ENCODE measurements at regions not wholly inside any gene's neighbourhood (a gene's known extent, or its start where the extent isn't known, plus 50 kb on each side); places are given as distances from the start of the nearest gene placed in this dataset.

DNA sequence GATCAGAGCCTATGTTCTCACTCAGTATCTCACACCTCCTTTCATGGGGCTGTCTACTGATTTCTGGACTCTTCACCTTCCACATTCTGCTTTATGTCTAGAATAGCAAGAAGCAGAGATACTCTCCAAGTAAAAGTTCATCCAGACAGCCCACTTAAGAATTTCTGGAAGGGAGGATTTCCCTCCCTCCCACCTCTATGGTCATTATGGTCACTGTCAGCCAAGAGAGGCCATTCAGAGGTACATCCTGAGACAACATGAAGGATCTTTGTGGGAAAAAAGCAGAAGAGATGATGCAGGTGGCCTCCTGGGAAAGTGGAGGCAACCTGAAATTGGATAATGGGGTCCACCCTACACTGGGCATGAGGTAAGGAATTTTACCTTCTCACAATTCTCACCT lies 179.5 kb upstream of the ZNF462 start:
- TF ChIP-seq SIN3A (IDR thresholded peaks at IDR 0.05; ENCODE audit: borderline replicate concordance, insufficient read depth, low read length) (no peak), POLR2AphosphoS5 (IDR thresholded peaks at IDR 0.05; ENCODE audit: low read depth, low read length) (no peak)
- TF ChIP-seq, protein P1, sequence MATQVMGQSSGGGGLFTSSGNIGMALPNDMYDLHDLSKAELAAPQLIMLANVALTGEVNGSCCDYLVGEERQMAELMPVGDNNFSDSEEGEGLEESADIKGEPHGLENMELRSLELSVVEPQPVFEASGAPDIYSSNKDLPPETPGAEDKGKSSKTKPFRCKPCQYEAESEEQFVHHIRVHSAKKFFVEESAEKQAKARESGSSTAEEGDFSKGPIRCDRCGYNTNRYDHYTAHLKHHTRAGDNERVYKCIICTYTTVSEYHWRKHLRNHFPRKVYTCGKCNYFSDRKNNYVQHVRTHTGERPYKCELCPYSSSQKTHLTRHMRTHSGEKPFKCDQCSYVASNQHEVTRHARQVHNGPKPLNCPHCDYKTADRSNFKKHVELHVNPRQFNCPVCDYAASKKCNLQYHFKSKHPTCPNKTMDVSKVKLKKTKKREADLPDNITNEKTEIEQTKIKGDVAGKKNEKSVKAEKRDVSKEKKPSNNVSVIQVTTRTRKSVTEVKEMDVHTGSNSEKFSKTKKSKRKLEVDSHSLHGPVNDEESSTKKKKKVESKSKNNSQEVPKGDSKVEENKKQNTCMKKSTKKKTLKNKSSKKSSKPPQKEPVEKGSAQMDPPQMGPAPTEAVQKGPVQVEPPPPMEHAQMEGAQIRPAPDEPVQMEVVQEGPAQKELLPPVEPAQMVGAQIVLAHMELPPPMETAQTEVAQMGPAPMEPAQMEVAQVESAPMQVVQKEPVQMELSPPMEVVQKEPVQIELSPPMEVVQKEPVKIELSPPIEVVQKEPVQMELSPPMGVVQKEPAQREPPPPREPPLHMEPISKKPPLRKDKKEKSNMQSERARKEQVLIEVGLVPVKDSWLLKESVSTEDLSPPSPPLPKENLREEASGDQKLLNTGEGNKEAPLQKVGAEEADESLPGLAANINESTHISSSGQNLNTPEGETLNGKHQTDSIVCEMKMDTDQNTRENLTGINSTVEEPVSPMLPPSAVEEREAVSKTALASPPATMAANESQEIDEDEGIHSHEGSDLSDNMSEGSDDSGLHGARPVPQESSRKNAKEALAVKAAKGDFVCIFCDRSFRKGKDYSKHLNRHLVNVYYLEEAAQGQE (IDR thresholded peaks at IDR 0.05; ENCODE audit: insufficient read depth in 1 of 2, low read depth in 2 of 2, low read length in 2 of 2): no peak

All from PFSK-1 (cell line).